ENCODE measurements at regions not wholly inside any gene's neighbourhood (a gene's known extent, or its start where the extent isn't known, plus 50 kb on each side); places are given as distances from the start of the nearest gene placed in this dataset.
"Not testable (repeated sequence)": the region's sequence is repeated elsewhere in the genome, so short reads cannot be mapped to it uniquely, and the experiment has no call there.

GRCh38 chr7:84879570-84880325 is 307.1 kb downstream of the SEMA3D start:
- no peak for DNase-seq (ENCODE audit: low spot score)

- no peak for DNase-seq (ENCODE audit: low spot score)
Observed at GRCh38 chr7:84877943-84878570, 308.8 kb downstream of the SEMA3D start.

GRCh38 chr7:84876061-84876821 is 310.6 kb downstream of the SEMA3D start:
- DNase-seq (ENCODE audit: low spot score), result no peak

GRCh38 chr7:84865560-84865959 is 321.3 kb downstream of the SEMA3D start:
- DNase-seq (ENCODE audit: low spot score), result no peak

GRCh38 chr7:84857336-84857735 is 329.5 kb downstream of the SEMA3D start:
- DNase-seq (ENCODE audit: low spot score), result no peak

- DNase-seq (ENCODE audit: low spot score), result no peak
Observed at GRCh38 chr7:84855758-84856157, 331.1 kb downstream of the SEMA3D start.

- DNase-seq (ENCODE audit: low spot score), result not testable (repeated sequence)
Observed at GRCh38 chr7:84848974-84849372, 337.9 kb downstream of the SEMA3D start.

- DNase-seq (ENCODE audit: low spot score), result no peak
Observed at GRCh38 chr7:84848219-84848973, 338.5 kb downstream of the SEMA3D start.

- no peak for DNase-seq (ENCODE audit: low spot score)
Observed at GRCh38 chr7:84847790-84848189, 339.1 kb downstream of the SEMA3D start.

GRCh38 chr7:84847038-84847437 is 339.8 kb downstream of the SEMA3D start:
- DNase-seq (ENCODE audit: low spot score), result no peak

GRCh38 chr7:84845971-84846370 is 340.9 kb downstream of the SEMA3D start:
- DNase-seq (ENCODE audit: low spot score), result no peak

- DNase-seq (ENCODE audit: low spot score), result no peak
Observed at GRCh38 chr7:84844771-84845170, 342.1 kb downstream of the SEMA3D start.

- DNase-seq (ENCODE audit: low spot score), result no peak
Observed at GRCh38 chr7:84841809-84842208, 345.0 kb downstream of the SEMA3D start.

- no peak for DNase-seq (ENCODE audit: low spot score)
Observed at GRCh38 chr7:84838857-84839256, 348.0 kb downstream of the SEMA3D start.

- DNase-seq (ENCODE audit: low spot score), result no peak
Observed at GRCh38 chr7:84837405-84837804, 349.5 kb downstream of the SEMA3D start.

- no peak for DNase-seq (ENCODE audit: low spot score)
Observed at GRCh38 chr7:84829719-84830118, 357.1 kb downstream of the SEMA3D start.

- no peak for DNase-seq (ENCODE audit: low spot score)
Observed at GRCh38 chr7:84824057-84824651, 362.7 kb downstream of the SEMA3D start.

- DNase-seq (ENCODE audit: low spot score), result no peak
Observed at GRCh38 chr7:84823530-84823929, 363.3 kb downstream of the SEMA3D start.

GRCh38 chr7:84822941-84823510 is 363.8 kb downstream of the SEMA3D start:
- no peak for DNase-seq (ENCODE audit: low spot score)

- DNase-seq (ENCODE audit: low spot score), result no peak
Observed at GRCh38 chr7:84821671-84822534, 365.0 kb downstream of the SEMA3D start.

GRCh38 chr7:84820481-84820880 is 366.4 kb downstream of the SEMA3D start:
- DNase-seq (ENCODE audit: low spot score), result no peak
